ENCODE measurements at regions not wholly inside any gene's neighbourhood (a gene's known extent, or its start where the extent isn't known, plus 50 kb on each side); places are given as distances from the start of the nearest gene placed in this dataset.

DNA sequence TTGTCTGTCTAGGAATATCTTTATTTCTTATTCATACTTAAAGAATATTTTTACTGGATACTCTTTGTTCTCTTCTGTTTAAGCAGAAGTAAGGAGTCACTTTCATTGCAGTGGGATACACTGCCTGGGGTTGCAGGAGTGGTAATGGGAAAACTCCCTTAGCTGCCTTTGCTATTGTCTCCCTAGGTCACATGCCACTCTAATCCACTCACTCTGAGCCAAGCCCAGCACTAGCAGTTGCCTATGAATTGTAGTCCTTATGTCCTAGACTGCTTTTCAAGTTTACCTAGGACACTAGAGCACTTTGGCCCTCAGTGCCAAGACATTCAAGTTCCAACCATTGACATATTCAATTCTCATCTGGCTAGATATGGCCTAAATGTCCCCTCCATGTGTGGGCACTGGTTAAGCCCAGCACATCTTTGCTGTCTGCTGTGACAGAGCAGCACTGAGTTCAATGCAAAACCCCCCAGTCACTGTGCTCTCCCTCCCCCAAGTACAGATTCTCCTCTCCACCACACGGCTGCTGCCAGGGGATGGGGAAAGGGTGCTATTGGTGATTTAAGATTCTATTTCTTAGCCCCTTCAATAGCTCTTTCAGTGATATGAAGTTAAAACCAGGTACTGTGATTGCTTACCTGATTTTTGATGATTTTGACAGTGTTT lies 991.7 kb upstream of the KCND2 start:
- Histone ChIP-seq H3K27me3 (ENCODE audit: control insufficient read depth, insufficient read depth, low read length) (no peaks in the 10 kb centered on the region), H3K9me3 (ENCODE audit: control insufficient read depth, insufficient read depth, low read length) (0 out of 2 replicates have a peak, but pooled peaks cover 3% of the 10 kb centered on the region), H4K91ac (ENCODE audit: insufficient read depth, low read depth, low read length) (no peak overlapping the region), H2AK5ac (ENCODE audit: low read depth, low read length) (no peak overlapping the region), H3K4me1 (ENCODE audit: control insufficient read depth, insufficient read depth, low read length) (no peaks in the 10 kb centered on the region), H3K4me2 (ENCODE audit: low read depth, low read length) (no peak overlapping the region), H4K8ac (ENCODE audit: low read depth in 2 of 2, low read length in 2 of 2) (no peak overlapping the region), H3K14ac (replicated peaks; ENCODE audit: low read depth, low read length) (no peak overlapping the region), H3K36me3 (ENCODE audit: control insufficient read depth, insufficient read depth, low read length) (no peaks in the 10 kb centered on the region), H3K23ac (ENCODE audit: low read depth, low read length) (no peak overlapping the region), H4K5ac (ENCODE audit: low read depth, low read length) (no peak overlapping the region), H3K56ac (ENCODE audit: extremely low read depth, insufficient read depth, low read length) (no peak overlapping the region), H2AFZ (replicated peaks; ENCODE audit: low read length, poor library complexity) (no peak overlapping the region), H2BK15ac (ENCODE audit: low read depth, low read length) (no peak overlapping the region), H2BK20ac (ENCODE audit: low read depth, low read length) (no peak overlapping the region), H3K9ac (ENCODE audit: low read depth, low read length) (no peak overlapping the region), H3K18ac (ENCODE audit: low read depth, low read length) (no peak overlapping the region), H3K27ac (ENCODE audit: insufficient read depth, low read length) (no peak overlapping the region), H3K79me1 (ENCODE audit: low read depth in 1 of 2, low read length in 2 of 2) (no peaks in the 10 kb centered on the region), H4K20me1 (ENCODE audit: insufficient read depth, low read length) (no peaks in the 10 kb centered on the region), H3K4ac (ENCODE audit: low read depth, low read length) (no peak overlapping the region), H3K9me1 (ENCODE audit: insufficient read depth, low read length) (no peaks in the 10 kb centered on the region), H2BK120ac (ENCODE audit: low read depth, low read length) (no peak overlapping the region), H2BK5ac (ENCODE audit: low read depth, low read length, poor library complexity, severe bottlenecking) (no peak overlapping the region), H3K4me3 (ENCODE audit: insufficient read depth, low read depth, low read length) (no peak overlapping the region), H2AK9ac (replicated peaks; ENCODE audit: low read depth, low read length, poor library complexity) (no peak overlapping the region)
- no peak for TF ChIP-seq RFX5 (IDR thresholded peaks at IDR 0.05; ENCODE audit: low read depth, low read length)
- no peak for TF ChIP-seq RAD21 (IDR thresholded peaks at IDR 0.05; ENCODE audit: low read length)
- TF ChIP-seq RCOR1 (IDR thresholded peaks at IDR 0.05; ENCODE audit: insufficient replicate concordance, low read length), result no peak
- no peak for TF ChIP-seq MAZ (IDR thresholded peaks at IDR 0.05; ENCODE audit: borderline replicate concordance, low read depth, low read length)
- no peak for TF ChIP-seq MAFK (IDR thresholded peaks at IDR 0.05; ENCODE audit: low read depth, low read length)
- TF ChIP-seq, protein P1, sequence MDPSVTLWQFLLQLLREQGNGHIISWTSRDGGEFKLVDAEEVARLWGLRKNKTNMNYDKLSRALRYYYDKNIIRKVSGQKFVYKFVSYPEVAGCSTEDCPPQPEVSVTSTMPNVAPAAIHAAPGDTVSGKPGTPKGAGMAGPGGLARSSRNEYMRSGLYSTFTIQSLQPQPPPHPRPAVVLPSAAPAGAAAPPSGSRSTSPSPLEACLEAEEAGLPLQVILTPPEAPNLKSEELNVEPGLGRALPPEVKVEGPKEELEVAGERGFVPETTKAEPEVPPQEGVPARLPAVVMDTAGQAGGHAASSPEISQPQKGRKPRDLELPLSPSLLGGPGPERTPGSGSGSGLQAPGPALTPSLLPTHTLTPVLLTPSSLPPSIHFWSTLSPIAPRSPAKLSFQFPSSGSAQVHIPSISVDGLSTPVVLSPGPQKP (IDR thresholded peaks at IDR 0.05; ENCODE audit: borderline replicate concordance, low read depth, low read length), result no peak
- TF ChIP-seq USF2 (IDR thresholded peaks at IDR 0.05; ENCODE audit: low read depth, low read length), result no peak
- TF ChIP-seq CTCF (conservative IDR thresholded peaks at IDR 0.05; ENCODE audit: low read depth, low read length), result no peak
- no peak for TF ChIP-seq SMC3 (IDR thresholded peaks at IDR 0.05; ENCODE audit: low read depth, low read length)
- no peak for TF ChIP-seq NFE2L2 (IDR thresholded peaks at IDR 0.05; ENCODE audit: low read depth, low read length)
- TF ChIP-seq POLR2A (IDR thresholded peaks at IDR 0.05; ENCODE audit: low read depth, low read length), result no peak
- TF ChIP-seq BHLHE40 (IDR thresholded peaks at IDR 0.05; ENCODE audit: low read depth, low read length), result no peak
- no peak for TF ChIP-seq MXI1 (IDR thresholded peaks at IDR 0.05; ENCODE audit: borderline replicate concordance, low read depth, low read length)
- no peak for TF ChIP-seq CHD1 (IDR thresholded peaks at IDR 0.05; ENCODE audit: low read depth, low read length)
- no peak for TF ChIP-seq CEBPB (IDR thresholded peaks at IDR 0.05; ENCODE audit: low read depth, low read length)
- TF ChIP-seq FOS (IDR thresholded peaks at IDR 0.05; ENCODE audit: low read depth, low read length), result no peak
- in situ Hi-C loops (cut with MboI; ENCODE audit: low sequenced_read_pairs), result no loop called here
- DNase-seq, result no peak
- CTCF ChIA-PET, result no interaction called here
- dilution Hi-C loops (cut with HindIII; ENCODE audit: low sequenced_read_pairs, unreplicated experiment), result no loop called here
- ATAC-seq (ENCODE audit: low read depth), result no peak
- WGBS, 2 experiments (ENCODE audit: extremely low coverage in 2 of 2, insufficient read length in 1 of 2), result no CpG with 5 or more reads among the region's 1 CpG
- POLR2A ChIA-PET (ENCODE audit: unreplicated experiment), result no interaction called here
- no TSS peak for BruUV-seq (replicated peaks)
- intact Hi-C loops (cut with micrococcal nuclease), result no loop called here

Data from IMR-90 (cell line).